A549 (cell line): ENCODE measurements at regions not wholly inside any gene's neighbourhood (a gene's known extent, or its start where the extent isn't known, plus 50 kb on each side); places are given as distances from the start of the nearest gene placed in this dataset.

Experiments
- ESRRA ChIP-seq: fragments of 150-350 bp; IDR thresholded peaks from 2 replicates; pipeline ENCODE4 v1.6.1; 2014; ENCODE audit warnings: mild to moderate bottlenecking, low read length, borderline replicate concordance
- HOXB5 ChIP-seq: fragments of 250-450 bp; sonication (Bioruptor Pico); IDR thresholded peaks from 2 replicates; pipeline ENCODE4 v1.5.0; 2020; ENCODE audit warnings: mild to moderate bottlenecking, moderate library complexity
- JUN ChIP-seq, 2 experiments: fragments of >200 bp; sonication (Bioruptor Twin); formaldehyde crosslinking; IDR thresholded peaks; 2 replicates in 1 of 2; 3 replicates in 1 of 2; pipeline ENCODE4 v1.6.1; 2016 to 2017
- KDM1A ChIP-seq: fragments of 200-600 bp; sonication (generic); IDR thresholded peaks from 2 replicates; pipeline ENCODE4 v1.6.1; 2016; ENCODE audit warnings: low read depth, mild to moderate bottlenecking
- NR3C1 ChIP-seq: fragments of >200 bp; sonication (Bioruptor Twin); formaldehyde crosslinking; IDR thresholded peaks from 3 replicates; pipeline ENCODE4 v1.6.1; 2017
- POLR2A ChIP-seq: IDR thresholded peaks from 2 replicates; pipeline ENCODE4 v1.6.1; 2012; ENCODE audit warnings: mild to moderate bottlenecking, low read length
- POLR2AphosphoS2 ChIP-seq: conservative IDR thresholded peaks from 2 replicates; pipeline ENCODE4 v1.6.1; 2012; ENCODE audit warnings: low read length, improper control_type of control experiment, inconsistent platforms
- RAD21 ChIP-seq, 2 experiments: fragments of >200 bp in 1 of 2; sonication (Bioruptor Twin) in 1 of 2; formaldehyde crosslinking in 1 of 2; IDR thresholded peaks in 1 of 2; conservative IDR thresholded peaks in 1 of 2; 2 replicates in 1 of 2; 3 replicates in 1 of 2; pipeline ENCODE4 v1.6.1; 2012 to 2018; ENCODE audit warnings: inconsistent platforms in 1 of 2
- SMC3 ChIP-seq: fragments of >200 bp; sonication (Bioruptor Twin); formaldehyde crosslinking; IDR thresholded peaks from 3 replicates; pipeline ENCODE4 v1.6.1; 2018; ENCODE audit warnings: inconsistent platforms
- SREBF2 ChIP-seq: fragments of 450-650 bp; IDR thresholded peaks from 2 replicates; pipeline ENCODE4 v1.6.1; 2014; ENCODE audit warnings: mild to moderate bottlenecking, moderate library complexity
- ZFP36 ChIP-seq: fragments of 450-650 bp; IDR thresholded peaks from 2 replicates; pipeline ENCODE4 v1.6.1; 2014; ENCODE audit warnings: borderline replicate concordance; ENCODE audit not compliant: partially characterized antibody
- TF ChIP-seq, protein P1 (sequence below): fragments of >200 bp; sonication (Bioruptor Twin); formaldehyde crosslinking; IDR thresholded peaks from 3 replicates; pipeline ENCODE4 v1.5.1; 2016
- TF ChIP-seq, protein P2 (sequence below): IDR thresholded peaks from 2 replicates; pipeline ENCODE4 v1.6.1; 2012
- TF ChIP-seq, protein P3 (sequence below): IDR thresholded peaks from 2 replicates; pipeline ENCODE4 v1.6.1; 2012

DNA sequence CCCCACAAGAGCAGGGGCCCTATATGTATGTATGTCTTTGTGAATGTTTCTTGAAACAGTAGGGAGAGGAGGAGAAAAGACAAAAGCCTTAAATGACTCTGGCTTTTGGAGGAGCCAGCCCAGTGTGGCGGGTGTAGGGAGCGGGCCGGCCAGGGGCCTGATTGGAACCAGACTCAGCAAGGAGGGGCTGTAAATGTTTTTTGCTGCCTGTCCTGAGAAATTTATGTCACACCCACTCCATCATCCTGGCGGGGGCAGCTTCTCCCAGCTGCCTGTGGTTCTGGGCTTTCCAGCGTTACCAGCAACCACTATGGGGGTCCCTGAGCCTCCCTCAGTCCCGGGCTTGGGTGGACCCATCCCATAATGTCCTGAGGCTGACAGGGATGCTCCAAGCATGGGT is 130.8 kb downstream of the PJA1 start:
- TF ChIP-seq, protein P1, sequence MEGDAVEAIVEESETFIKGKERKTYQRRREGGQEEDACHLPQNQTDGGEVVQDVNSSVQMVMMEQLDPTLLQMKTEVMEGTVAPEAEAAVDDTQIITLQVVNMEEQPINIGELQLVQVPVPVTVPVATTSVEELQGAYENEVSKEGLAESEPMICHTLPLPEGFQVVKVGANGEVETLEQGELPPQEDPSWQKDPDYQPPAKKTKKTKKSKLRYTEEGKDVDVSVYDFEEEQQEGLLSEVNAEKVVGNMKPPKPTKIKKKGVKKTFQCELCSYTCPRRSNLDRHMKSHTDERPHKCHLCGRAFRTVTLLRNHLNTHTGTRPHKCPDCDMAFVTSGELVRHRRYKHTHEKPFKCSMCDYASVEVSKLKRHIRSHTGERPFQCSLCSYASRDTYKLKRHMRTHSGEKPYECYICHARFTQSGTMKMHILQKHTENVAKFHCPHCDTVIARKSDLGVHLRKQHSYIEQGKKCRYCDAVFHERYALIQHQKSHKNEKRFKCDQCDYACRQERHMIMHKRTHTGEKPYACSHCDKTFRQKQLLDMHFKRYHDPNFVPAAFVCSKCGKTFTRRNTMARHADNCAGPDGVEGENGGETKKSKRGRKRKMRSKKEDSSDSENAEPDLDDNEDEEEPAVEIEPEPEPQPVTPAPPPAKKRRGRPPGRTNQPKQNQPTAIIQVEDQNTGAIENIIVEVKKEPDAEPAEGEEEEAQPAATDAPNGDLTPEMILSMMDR, result no peak
- TF ChIP-seq POLR2AphosphoS2, result no peak
- TF ChIP-seq SREBF2, result no peak
- no peak for TF ChIP-seq SMC3
- no peak for TF ChIP-seq HOXB5 (CRISPR knock-in tag)
- no peak for TF ChIP-seq NR3C1
- no peak for TF ChIP-seq POLR2A
- TF ChIP-seq, protein P2, sequence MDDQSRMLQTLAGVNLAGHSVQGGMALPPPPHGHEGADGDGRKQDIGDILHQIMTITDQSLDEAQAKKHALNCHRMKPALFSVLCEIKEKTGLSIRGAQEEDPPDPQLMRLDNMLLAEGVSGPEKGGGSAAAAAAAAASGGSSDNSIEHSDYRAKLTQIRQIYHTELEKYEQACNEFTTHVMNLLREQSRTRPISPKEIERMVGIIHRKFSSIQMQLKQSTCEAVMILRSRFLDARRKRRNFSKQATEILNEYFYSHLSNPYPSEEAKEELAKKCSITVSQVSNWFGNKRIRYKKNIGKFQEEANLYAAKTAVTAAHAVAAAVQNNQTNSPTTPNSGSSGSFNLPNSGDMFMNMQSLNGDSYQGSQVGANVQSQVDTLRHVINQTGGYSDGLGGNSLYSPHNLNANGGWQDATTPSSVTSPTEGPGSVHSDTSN, result no peak
- TF ChIP-seq, protein P3, sequence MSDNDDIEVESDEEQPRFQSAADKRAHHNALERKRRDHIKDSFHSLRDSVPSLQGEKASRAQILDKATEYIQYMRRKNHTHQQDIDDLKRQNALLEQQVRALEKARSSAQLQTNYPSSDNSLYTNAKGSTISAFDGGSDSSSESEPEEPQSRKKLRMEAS, result no peak
- TF ChIP-seq KDM1A, result no peak
- no peak for TF ChIP-seq RAD21 (conservative IDR thresholded peaks at IDR 0.05 in 1 of 2, IDR thresholded peaks at IDR 0.05 in 1 of 2)
- no peak for TF ChIP-seq ESRRA
- TF ChIP-seq ZFP36, result no peak
- no peak for TF ChIP-seq JUN (IDR thresholded peaks at IDR 0.05)
